LoVo (cell line): ENCODE measurements at regions not wholly inside any gene's neighbourhood (a gene's known extent, or its start where the extent isn't known, plus 50 kb on each side); places are given as distances from the start of the nearest gene placed in this dataset.

Experiments
- DNase-seq: peaks from one replicate; pipeline ENCODE4 v3.0.0-alpha.2; 2016; ENCODE audit warnings: low spot score

- no peak for DNase-seq
Observed at GRCh38 chr3:110227991-110228390, 843.6 kb upstream of the NECTIN3 start.

DNA sequence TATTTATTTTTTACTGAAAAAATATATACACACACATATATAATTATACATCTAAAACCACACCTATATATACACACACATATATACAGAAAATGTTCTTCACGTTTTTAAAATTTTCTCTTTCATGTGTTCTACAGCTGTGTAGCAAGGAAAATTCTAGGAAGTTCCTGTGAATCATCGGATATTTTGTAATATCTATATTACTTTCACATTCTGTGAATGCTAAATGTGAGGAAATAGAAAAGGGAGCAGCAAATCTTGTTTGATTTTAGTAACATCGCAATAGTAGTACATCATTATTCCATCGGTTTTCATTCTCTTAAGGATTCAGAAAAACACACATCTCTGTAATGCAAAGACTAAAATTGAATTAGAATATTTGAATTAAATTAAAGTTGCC lies 836.8 kb upstream of the NECTIN3 start:
- no peak for DNase-seq

DNA sequence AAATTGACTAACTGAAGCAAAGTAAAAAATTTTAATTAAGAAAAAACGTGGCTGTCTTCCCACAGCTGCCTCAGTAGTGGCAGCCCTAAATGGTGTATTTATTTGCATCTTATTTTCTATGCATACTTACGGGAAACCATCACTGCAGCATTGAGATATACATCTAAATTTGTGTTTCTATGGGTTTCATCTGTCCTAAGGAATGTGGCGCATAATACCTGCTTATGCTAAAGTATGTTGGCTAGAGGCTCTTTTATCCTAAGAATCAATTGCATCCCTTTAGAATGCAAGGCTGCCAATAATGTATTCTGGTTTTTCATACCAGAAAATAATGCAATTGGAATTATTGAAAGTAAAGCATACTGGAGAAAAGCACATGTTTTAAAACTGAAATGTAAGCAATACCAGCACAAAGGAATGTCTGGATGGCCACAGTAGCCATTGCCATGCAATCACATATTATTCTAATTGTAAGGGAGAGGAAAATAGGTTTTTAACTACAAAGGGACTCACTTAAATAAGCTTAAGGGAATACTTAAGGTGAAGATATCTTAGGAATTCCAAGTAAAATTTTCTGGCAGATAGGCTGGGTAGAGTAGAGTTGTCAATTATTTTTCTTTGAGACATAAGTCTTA lies 834.5 kb upstream of the NECTIN3 start:
- no peak for DNase-seq

DNA sequence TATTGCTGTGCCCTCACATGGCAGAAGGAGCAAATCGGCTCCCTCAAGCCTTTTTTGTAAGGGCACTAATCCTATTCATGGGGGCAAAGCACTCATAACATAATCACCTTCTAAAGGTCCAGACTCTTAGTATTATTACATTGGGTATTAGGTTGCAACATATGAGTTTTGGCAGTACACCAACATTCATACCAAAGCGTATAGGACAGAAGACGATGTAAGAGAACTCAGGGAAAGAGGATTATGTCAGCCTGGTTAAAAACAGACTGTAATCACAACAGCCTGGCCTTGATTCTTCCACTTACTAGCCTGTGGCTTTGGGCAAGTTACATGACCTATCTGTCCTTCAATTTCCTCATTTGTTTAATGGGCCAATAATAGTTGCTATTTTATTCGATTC lies 828.5 kb upstream of the NECTIN3 start:
- no peak for DNase-seq

DNA sequence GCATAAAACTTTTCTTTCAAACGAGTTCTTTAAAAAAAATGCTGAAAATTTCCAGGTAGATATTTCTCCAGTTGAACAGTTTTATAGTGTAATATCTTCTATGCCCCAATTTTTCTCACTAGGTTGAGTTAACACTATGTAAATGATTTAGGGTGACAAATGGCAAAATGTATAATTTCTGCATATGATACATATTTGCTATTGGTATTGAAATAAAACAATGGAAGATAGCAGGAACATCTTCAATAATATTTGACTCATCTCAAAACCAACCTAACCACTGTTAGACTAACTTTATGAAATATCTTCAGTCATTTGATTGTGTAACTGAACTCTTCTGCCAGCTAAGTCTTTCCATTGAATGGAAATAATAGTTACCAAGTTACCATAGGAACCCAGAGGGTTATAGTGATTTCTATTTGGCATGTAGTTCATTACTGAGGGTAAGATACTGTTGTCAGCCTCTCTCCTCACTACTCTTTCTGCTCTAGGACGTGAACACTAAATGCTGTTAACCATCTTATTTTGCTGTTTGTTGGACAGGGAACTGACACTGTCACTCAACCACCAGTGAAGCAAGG lies 824.7 kb upstream of the NECTIN3 start:
- no peak for DNase-seq

DNA sequence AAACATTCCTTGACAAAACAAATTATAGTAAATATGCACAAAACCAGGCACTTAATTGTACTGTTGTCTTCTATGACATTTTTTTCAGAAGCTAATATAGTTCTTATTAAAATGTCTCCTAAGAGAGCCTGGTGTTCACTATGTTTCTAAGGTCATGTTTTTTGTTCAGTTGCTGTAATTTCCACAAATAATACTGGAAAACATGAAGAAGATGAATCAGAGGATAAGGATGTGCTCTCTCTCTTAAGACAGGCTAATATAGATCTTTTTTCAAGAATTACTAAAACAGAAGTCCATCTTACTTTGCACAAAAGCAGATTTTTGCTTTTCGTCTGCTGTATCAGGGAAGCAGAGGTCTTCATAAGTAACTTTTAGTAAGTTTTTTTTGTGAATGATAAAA lies 823.0 kb upstream of the NECTIN3 start:
- DNase-seq = no peak

DNA sequence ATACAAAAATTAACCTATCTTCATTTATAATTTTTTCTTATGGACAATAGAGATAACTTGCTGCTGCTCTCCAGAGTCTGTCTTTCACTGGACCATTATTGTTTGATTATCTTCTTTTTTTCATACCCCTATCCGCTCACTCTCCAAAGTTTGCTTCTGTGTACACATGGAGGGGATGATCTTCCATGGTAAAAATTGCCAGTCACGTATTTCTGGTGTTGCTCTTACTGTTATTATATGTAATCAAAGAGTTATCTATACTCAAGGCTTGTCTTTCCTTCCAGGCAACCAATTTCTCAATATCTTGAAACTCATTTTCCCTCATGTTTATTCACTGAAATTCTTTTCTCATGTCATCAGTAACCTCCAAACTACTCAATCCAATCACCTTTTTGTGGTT lies 817.8 kb upstream of the NECTIN3 start:
- no peak for DNase-seq

GRCh38 chr3:110254591-110254990 lies 817.0 kb upstream of the NECTIN3 start:
- no peak for DNase-seq

DNA sequence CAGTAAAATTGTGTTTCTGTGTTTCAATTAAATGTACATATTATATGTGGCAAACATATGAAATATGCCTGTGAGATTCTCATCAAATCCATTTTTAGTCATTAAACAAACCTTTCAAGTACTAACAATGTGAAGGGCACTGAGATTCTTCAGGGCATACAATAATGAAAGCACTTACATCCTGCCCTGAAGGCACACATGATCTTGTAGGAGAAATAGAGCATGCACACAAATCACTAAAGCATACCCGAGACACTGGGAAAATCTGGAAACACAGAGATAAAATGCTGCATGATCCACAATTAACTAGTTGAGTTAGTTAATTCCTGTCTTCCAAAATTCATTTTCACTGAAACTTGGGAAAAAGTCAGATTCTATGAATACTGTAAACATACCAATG lies 810.5 kb upstream of the NECTIN3 start:
- DNase-seq = no peak

DNA sequence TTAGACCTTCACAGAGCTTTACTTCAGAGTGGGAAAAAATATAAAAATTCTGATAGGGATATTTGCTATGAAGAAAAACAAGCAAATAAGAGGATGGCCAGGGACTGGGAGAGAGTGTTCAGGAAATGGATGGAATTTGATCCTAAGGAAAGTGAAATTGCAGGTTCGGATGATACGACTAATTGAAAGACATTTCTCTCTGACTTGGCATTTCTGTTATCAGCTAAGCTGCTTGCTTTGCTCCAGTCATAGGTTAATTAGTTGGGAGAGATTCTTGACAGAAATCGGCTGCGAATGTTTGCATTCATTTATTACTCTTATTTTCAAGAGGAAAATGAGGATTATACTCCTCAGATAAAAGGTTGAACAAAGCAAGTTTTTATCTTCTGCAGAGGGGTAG lies 808.7 kb upstream of the NECTIN3 start:
- DNase-seq = no peak

DNA sequence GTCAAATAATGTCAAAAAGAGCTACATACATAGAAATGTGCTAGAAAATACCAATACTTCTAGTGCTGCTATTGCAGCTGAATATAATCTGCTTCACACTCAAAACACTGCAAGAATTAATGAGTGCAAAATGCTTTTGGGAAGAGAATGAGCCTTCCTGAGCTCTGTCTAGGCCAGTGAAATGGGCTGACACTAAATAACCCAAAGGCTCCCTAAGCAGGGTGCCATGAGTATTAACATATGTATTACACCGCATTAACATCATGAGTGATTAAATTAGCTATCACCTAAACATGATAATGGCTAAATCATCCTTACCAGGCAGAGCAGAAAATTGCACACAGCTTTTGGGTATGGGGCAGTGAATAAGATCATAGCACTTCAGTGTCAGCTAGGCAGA lies 806.3 kb upstream of the NECTIN3 start:
- no peak for DNase-seq

GRCh38 chr3:110267304-110267845 lies 804.2 kb upstream of the NECTIN3 start:
- no peak for DNase-seq

- no peak for DNase-seq
Observed at GRCh38 chr3:110272525-110272924, 799.1 kb upstream of the NECTIN3 start.

GRCh38 chr3:110291886-110292501 lies 779.6 kb upstream of the NECTIN3 start:
- DNase-seq = no peak

- DNase-seq = no peak
Observed at GRCh38 chr3:110293660-110294059, 778.0 kb upstream of the NECTIN3 start.

- DNase-seq = no peak
Observed at GRCh38 chr3:110296885-110297284, 774.7 kb upstream of the NECTIN3 start.

- no peak for DNase-seq
Observed at GRCh38 chr3:110301781-110302180, 769.8 kb upstream of the NECTIN3 start.

DNA sequence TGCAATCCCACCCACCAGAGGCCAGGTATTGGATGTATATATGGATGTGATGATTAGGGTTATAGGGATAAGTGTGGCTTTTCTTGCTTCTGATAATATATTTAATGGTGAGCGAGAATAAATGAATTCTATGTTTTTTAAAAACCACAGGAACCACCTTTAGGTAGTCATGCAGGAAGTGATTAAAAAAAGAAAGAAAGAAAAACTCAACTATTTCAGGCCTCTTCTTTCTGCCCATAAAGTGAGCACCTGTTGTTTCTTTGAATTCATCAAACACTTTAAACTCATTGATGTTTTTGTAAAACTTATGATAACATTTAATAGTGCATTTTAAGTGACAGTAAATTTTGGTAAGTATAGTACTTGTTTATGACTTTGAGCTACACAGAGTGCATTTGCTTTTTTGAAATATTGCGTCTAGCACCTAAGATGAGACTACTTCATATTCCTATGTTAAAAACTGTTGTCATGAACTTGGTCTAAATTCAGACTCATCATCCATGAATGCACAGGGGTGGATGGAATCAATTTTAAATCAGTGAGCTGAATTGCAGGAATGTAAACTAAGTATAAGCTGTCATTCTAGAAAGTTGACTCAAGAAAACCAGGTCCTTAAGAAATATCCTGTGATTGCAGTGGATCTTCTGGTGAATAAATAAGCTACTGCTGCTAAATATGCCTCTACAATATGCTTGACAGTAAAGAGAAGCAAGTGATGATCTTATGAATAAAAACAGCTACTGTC lies 764.4 kb upstream of the NECTIN3 start:
- DNase-seq = no peak

DNA sequence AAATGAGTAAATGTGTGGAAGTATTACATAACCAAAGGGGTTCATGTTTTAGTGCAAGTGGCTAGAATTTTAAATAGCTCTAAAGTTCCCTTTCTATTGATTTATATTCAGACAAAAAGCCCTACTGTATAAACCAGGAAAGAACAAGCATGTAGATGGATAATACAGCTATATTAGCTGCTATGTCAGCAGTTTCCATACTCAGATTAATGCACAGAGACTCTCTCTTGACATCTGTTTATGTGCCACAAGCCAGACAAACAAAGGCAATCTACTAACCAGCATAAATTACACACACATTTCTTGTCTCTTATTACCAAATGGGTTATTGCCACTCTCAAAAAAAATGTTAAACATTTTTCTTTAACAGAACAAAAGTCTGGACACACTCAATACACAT lies 760.1 kb upstream of the NECTIN3 start:
- DNase-seq = no peak

DNA sequence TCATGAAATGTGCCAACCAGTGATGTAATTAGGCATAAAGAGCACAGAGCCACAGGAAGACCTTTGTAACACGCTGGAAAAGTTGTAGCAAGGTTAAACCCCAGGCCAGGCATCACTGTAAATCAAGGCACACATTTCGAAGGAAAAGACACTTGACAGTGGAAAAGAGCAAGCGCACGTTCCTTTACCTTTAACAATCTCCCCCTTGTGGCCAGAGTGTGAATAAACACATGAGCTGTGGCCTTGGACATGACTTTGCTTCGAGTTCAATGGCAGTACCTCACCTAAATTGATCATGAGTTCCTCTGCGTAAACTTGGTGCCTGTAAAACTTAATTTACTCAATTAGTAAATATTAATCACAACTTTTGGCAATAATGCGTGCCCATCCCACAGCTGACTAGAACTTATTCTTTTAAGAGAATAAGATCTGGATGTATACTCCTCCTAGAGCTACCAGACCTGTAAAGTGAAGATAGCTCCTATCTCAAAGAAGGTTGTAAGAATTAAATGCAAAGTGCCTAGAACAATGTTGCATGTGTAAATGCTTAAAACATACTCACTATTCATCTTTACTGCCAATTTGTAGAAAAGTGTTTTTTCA lies 757.0 kb upstream of the NECTIN3 start:
- DNase-seq = peak; percentile 78

GRCh38 chr3:110318108-110318507 lies 753.5 kb upstream of the NECTIN3 start:
- DNase-seq = no peak

- DNase-seq = no peak
Observed at GRCh38 chr3:110323349-110323748, 748.3 kb upstream of the NECTIN3 start.
